MM.1S (cell line): ENCODE measurements at regions not wholly inside any gene's neighbourhood (a gene's known extent, or its start where the extent isn't known, plus 50 kb on each side); places are given as distances from the start of the nearest gene placed in this dataset.

ENCODE experiments used
- DNase-seq: peaks from one replicate; pipeline ENCODE4 v3.0.0-alpha.2; 2015
- H2AFZ ChIP-seq: fragments of 300-600 bp; sonication (generic); 2 replicates; pipeline ENCODE4 v1.6.0; 2016; ENCODE audit warnings: antibody characterized with exemption, low read length
- H3F3A ChIP-seq: fragments of 300-600 bp; sonication (generic); 2 replicates; pipeline ENCODE4 v1.6.1; 2016; ENCODE audit warnings: mild to moderate bottlenecking, antibody characterized with exemption, low read length, moderate library complexity, mixed read lengths; ENCODE audit not compliant: insufficient read depth
- H3K27ac ChIP-seq: fragments of 300-600 bp; sonication (generic); 2 replicates; pipeline ENCODE4 v1.5.1; 2016; ENCODE audit warnings: mild to moderate bottlenecking, low read length
- H3K27me3 ChIP-seq: fragments of 300-600 bp; sonication (generic); replicated peaks from 2 replicates; pipeline ENCODE4 v1.6.0; 2016; ENCODE audit warnings: low read length; ENCODE audit not compliant: insufficient read depth
- H3K36me3 ChIP-seq: fragments of 300-600 bp; sonication (generic); replicated peaks from 2 replicates; pipeline ENCODE4 v1.6.1; 2016; ENCODE audit warnings: mild to moderate bottlenecking, low read length, mixed read lengths; ENCODE audit not compliant: insufficient read depth
- H3K4me1 ChIP-seq: fragments of 300-600 bp; sonication (generic); 2 replicates; pipeline ENCODE4 v1.6.1; 2016; ENCODE audit warnings: low read length, mixed read lengths
- H3K4me2 ChIP-seq: fragments of 300-600 bp; sonication (generic); 2 replicates; pipeline ENCODE4 v1.6.0; 2016; ENCODE audit warnings: low read depth, low read length
- H3K4me3 ChIP-seq: fragments of 300-600 bp; sonication (generic); 2 replicates; pipeline ENCODE4 v1.5.1; 2016; ENCODE audit warnings: low read length, mixed read lengths
- H3K79me2 ChIP-seq: fragments of 300-600 bp; sonication (generic); 2 replicates; pipeline ENCODE4 v1.6.1; 2016; ENCODE audit warnings: mixed run types, low read length, mixed read lengths
- H3K9ac ChIP-seq: fragments of 300-600 bp; sonication (generic); 2 replicates; pipeline ENCODE4 v1.6.1; 2016; ENCODE audit warnings: low read length, mixed read lengths
- H3K9me2 ChIP-seq: fragments of 300-600 bp; sonication (generic); replicated peaks from 2 replicates; pipeline ENCODE4 v1.6.1; 2016; ENCODE audit warnings: mild to moderate bottlenecking, low read length, mixed read lengths; ENCODE audit not compliant: insufficient read depth
- H3K9me3 ChIP-seq: fragments of 300-600 bp; sonication (generic); replicated peaks from 2 replicates; pipeline ENCODE4 v1.6.1; 2016; ENCODE audit warnings: mild to moderate bottlenecking, low read length, mixed read lengths; ENCODE audit not compliant: insufficient read depth
- H4K20me1 ChIP-seq: fragments of 300-600 bp; sonication (generic); 2 replicates; pipeline ENCODE4 v1.6.1; 2016; ENCODE audit warnings: mild to moderate bottlenecking, low read length, moderate library complexity, mixed read lengths; ENCODE audit not compliant: insufficient read depth
- CTCF ChIP-seq: fragments of 300-600 bp; sonication (generic); IDR thresholded peaks from 2 replicates; pipeline ENCODE4 v1.5.1; 2016; ENCODE audit warnings: antibody characterized with exemption, low read length, mixed read lengths
- EZH2 ChIP-seq: fragments of 300-600 bp; sonication (generic); optimal IDR thresholded peaks from 2 replicates; pipeline ENCODE3; 2017; ENCODE audit warnings: low read depth, mild to moderate bottlenecking, antibody characterized with exemption, low read length, mixed read lengths
- EZH2phosphoT487 ChIP-seq: fragments of 300-600 bp; sonication (generic); IDR thresholded peaks from 2 replicates; pipeline ENCODE4 v1.6.1; 2018; ENCODE audit warnings: antibody characterized with exemption, low read length

DNA sequence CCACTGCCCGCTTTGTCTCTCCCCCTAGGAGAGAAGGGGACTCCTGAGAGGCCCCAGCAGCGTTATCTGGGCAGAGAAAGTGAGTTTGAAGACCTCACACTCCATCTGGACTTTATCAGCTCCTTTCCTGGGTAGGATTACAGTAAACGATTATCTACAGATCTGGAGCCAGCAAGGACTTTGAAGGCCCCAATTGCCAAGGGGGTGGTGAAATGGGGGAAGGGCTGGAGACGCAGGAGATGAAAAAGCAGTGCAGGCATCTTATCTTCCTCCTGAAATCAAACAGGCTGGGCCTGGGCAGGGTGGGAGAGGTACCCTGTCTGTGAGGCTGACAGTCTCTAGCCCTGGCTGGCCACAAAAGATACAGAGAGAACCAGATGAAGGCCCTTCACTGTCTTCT, 105.8 kb upstream of the MSX2 start:
- Histone ChIP-seq H3K36me3 (no peaks in the 10 kb centered on the region), H3F3A (0 out of 2 replicates have a peak, but pooled peaks cover 5% of the 10 kb centered on the region), H3K27ac (no peak overlapping the region), H3K4me1 (peaks cover 10% of the 10 kb centered on the region), H4K20me1 (no peaks in the 10 kb centered on the region), H3K4me2 (no peak overlapping the region), H3K9ac (no peak overlapping the region), H3K4me3 (no peak overlapping the region), H3K27me3 (no peaks in the 10 kb centered on the region), H3K79me2 (no peaks in the 10 kb centered on the region), H3K9me2 (no peaks in the 10 kb centered on the region), H3K9me3 (no peaks in the 10 kb centered on the region), H2AFZ (no peak overlapping the region)
- TF ChIP-seq EZH2 (no peak), EZH2phosphoT487 (no peak), CTCF (no peak)
- DNase-seq, result no peak

DNA sequence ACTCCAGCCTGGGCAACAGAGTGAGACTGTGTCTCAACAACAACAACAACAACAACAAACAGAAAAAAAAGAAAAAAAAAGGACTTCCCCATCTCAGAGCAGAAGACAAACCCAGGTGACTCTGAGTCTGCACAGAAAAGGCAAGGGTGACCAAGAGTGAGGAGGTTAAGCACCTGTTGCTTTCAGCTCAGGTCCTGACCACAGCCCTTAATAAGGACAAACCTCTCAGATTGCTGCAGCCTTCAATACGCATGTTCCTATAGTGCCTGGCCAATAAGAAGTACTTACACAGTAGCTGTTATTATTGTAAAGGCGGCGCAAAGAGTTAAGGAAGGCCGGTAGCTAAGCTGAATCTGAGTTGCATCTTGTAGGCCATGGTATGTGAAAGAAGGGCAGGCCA, 102.3 kb upstream of the MSX2 start:
- no peak overlapping the region for H3K4me3 ChIP-seq
- peaks cover 10% of the 10 kb centered on the region for H3K4me1 ChIP-seq
- no peaks in the 10 kb centered on the region for H3K9me2 ChIP-seq
- H3F3A ChIP-seq, result 0 out of 2 replicates have a peak, but pooled peaks cover 5% of the 10 kb centered on the region
- H3K27me3 ChIP-seq, result no peaks in the 10 kb centered on the region
- H3K36me3 ChIP-seq, result no peaks in the 10 kb centered on the region
- H3K79me2 ChIP-seq, result no peaks in the 10 kb centered on the region
- peak; percentile 91 for DNase-seq
- peak overlapping the region; percentile 47 for H2AFZ ChIP-seq
- no peak overlapping the region; the same call in 1 of the 2 replicates for H3K9ac ChIP-seq
- TF ChIP-seq EZH2phosphoT487, result no peak
- no peak for TF ChIP-seq CTCF
- TF ChIP-seq EZH2, result no peak
- H3K9me3 ChIP-seq, result no peaks in the 10 kb centered on the region
- H4K20me1 ChIP-seq, result no peaks in the 10 kb centered on the region
- H3K4me2 ChIP-seq, result peak overlapping the region; percentile 30; the same call in 1 of the 2 replicates
- H3K27ac ChIP-seq, result peak overlapping the region; percentile 79

- DNase-seq, result peak; percentile 72
- no peak for TF ChIP-seq EZH2
- no peak for TF ChIP-seq CTCF
- no peak for TF ChIP-seq EZH2phosphoT487
- Histone ChIP-seq H3K9ac (no peak overlapping the region), H3K79me2 (no peaks in the 10 kb centered on the region), H3K27me3 (no peaks in the 10 kb centered on the region), H3K4me3 (no peak overlapping the region), H2AFZ (no peak overlapping the region), H3K4me1 (peaks cover 10% of the 10 kb centered on the region), H3F3A (0 out of 2 replicates have a peak, but pooled peaks cover 5% of the 10 kb centered on the region), H4K20me1 (no peaks in the 10 kb centered on the region), H3K36me3 (no peaks in the 10 kb centered on the region), H3K4me2 (no peak overlapping the region), H3K27ac (peak overlapping the region; percentile 79; the same call in 1 of the 2 replicates), H3K9me3 (no peaks in the 10 kb centered on the region), H3K9me2 (no peaks in the 10 kb centered on the region)
Observed at GRCh38 chr5:174623018-174623417, 101.4 kb upstream of the MSX2 start.
